Activated T-cell treated with anti-CD3 and anti-CD28 coated beads for 48 hours (primary cell): ENCODE measurements at regions not wholly inside any gene's neighbourhood (a gene's known extent, or its start where the extent isn't known, plus 50 kb on each side); places are given as distances from the start of the nearest gene placed in this dataset.

ENCODE experiments used
- DNase-seq: peaks from one replicate; pipeline ENCODE4 v3.0.0-alpha.2; 2020; ENCODE audit warnings: low read depth

GRCh38 chr4:111871802-111872201, 273.5 kb upstream of the FAM241A start:
- no peak for DNase-seq

GRCh38 chr4:111873801-111874200, 271.5 kb upstream of the FAM241A start:
- no peak for DNase-seq

- no peak for DNase-seq
These were observed 265.7 kb upstream of the FAM241A start for GRCh38 chr4:111879539-111879938.

GRCh38 chr4:111880116-111880515, 265.1 kb upstream of the FAM241A start:
- DNase-seq, result no peak

GRCh38 chr4:111883557-111883999, 261.7 kb upstream of the FAM241A start:
- DNase-seq, result no peak

- DNase-seq, result no peak
These were observed 254.8 kb upstream of the FAM241A start for GRCh38 chr4:111890412-111890811.

GRCh38 chr4:111905511-111905910, 239.7 kb upstream of the FAM241A start:
- no peak for DNase-seq

- DNase-seq, result no peak
These were observed 225.6 kb upstream of the FAM241A start for GRCh38 chr4:111919639-111920038.

GRCh38 chr4:111921714-111922113, 223.5 kb upstream of the FAM241A start:
- DNase-seq, result no peak

GRCh38 chr4:111923786-111924185, 221.5 kb upstream of the FAM241A start:
- DNase-seq, result no peak

- no peak for DNase-seq
These were observed 220.6 kb upstream of the FAM241A start for GRCh38 chr4:111924696-111925095.

GRCh38 chr4:111930659-111931058, 214.6 kb upstream of the FAM241A start:
- DNase-seq, result no peak

- DNase-seq, result no peak
These were observed 211.6 kb upstream of the FAM241A start for GRCh38 chr4:111933703-111934102.

- DNase-seq, result no peak
These were observed 210.9 kb upstream of the FAM241A start for GRCh38 chr4:111934314-111934713.

- no peak for DNase-seq
These were observed 207.9 kb upstream of the FAM241A start for GRCh38 chr4:111937368-111937767.

- DNase-seq, result no peak
These were observed 203.3 kb upstream of the FAM241A start for GRCh38 chr4:111941957-111942356.

- no peak for DNase-seq
These were observed 201.5 kb upstream of the FAM241A start for GRCh38 chr4:111943796-111944203.

GRCh38 chr4:111945014-111945413, 200.2 kb upstream of the FAM241A start:
- DNase-seq, result no peak

- DNase-seq, result no peak
These were observed 198.5 kb upstream of the FAM241A start for GRCh38 chr4:111946800-111947199.

GRCh38 chr4:111952688-111953087, 192.6 kb upstream of the FAM241A start:
- no peak for DNase-seq

GRCh38 chr4:111954550-111954949, 190.7 kb upstream of the FAM241A start:
- DNase-seq, result no peak

GRCh38 chr4:111955001-111955400, 190.3 kb upstream of the FAM241A start:
- DNase-seq, result no peak

- no peak for DNase-seq
These were observed 188.1 kb upstream of the FAM241A start for GRCh38 chr4:111957116-111957515.

GRCh38 chr4:111957997-111958396, 187.3 kb upstream of the FAM241A start:
- no peak for DNase-seq

GRCh38 chr4:111959222-111959621, 186.0 kb upstream of the FAM241A start:
- DNase-seq, result no peak
